Esophagus muscularis mucosa (tissue), 4 donors: ENCODE measurements at regions not wholly inside any gene's neighbourhood (a gene's known extent, or its start where the extent isn't known, plus 50 kb on each side); places are given as distances from the start of the nearest gene placed in this dataset.

Source experiments
- DNase-seq: peaks from one replicate; pipeline ENCODE4 v3.0.0-alpha.2; 2017; ENCODE audit errors: extremely low spot score
- H3K27ac ChIP-seq, 4 donors: fragments of 200-600 bp; sonication (generic); replicated peaks in 1 of 4; 1 replicate in 3 of 4; 2 replicates in 1 of 4; pipeline ENCODE4 v1.5.1; 2016 to 2019; ENCODE audit warnings: mild to moderate bottlenecking in 1 of 4
- H3K27me3 ChIP-seq, 4 donors: fragments of 200-600 bp; sonication (generic); one replicate each; pipeline versions ENCODE4 v1.5.1 to v1.6.0; 2016 to 2019
- H3K36me3 ChIP-seq, 4 donors: fragments of 200-600 bp; sonication (generic); one replicate each; pipeline ENCODE4 v1.5.1; 2016 to 2019
- H3K4me1 ChIP-seq, 4 donors: fragments of 200-600 bp; sonication (generic); one replicate each; pipeline ENCODE4 v1.5.1; 2016 to 2019
- H3K4me3 ChIP-seq, 4 donors: fragments of 200-600 bp; sonication (generic); 1 replicate in 2 of 4; 2 replicates in 2 of 4; pipeline ENCODE4 v1.5.1; 2016 to 2019; ENCODE audit warnings: mild to moderate bottlenecking in 4 of 4, moderate library complexity in 1 of 4
- H3K9me3 ChIP-seq, 4 donors: fragments of 200-600 bp; sonication (generic); 1 replicate in 3 of 4; 2 replicates in 1 of 4; pipeline ENCODE4 v1.5.1; 2016 to 2019
- EP300 ChIP-seq: sonication (generic); formaldehyde crosslinking; IDR thresholded peaks from one replicate; pipeline ENCODE4 v1.6.1; 2017; ENCODE audit warnings: antibody characterized with exemption
- POLR2A ChIP-seq: fragments of 450-650 bp; IDR thresholded peaks from one replicate; pipeline ENCODE4 v1.6.1; 2017; ENCODE audit warnings: antibody characterized with exemption, moderate library complexity, mild to moderate bottlenecking, low read depth
- POLR2AphosphoS5 ChIP-seq, 2 donors: sonication (generic); formaldehyde crosslinking; IDR thresholded peaks; one replicate each; pipeline ENCODE4 v1.6.1; 2017; ENCODE audit warnings: antibody characterized with exemption in 2 of 2
- WGBS: methylation state at CpG from one replicate; pipeline ENCODE4 v1.1.5; 2018; 5-methylcytosine and 5-hydroxymethylcytosine counted together
- intact Hi-C: fragments of 100-400 bp; cut with DNase I; formaldehyde crosslinking; loops from one replicate; pipeline ENCODE4 v1.15.1; 2023
- TF ChIP-seq, protein P1 (sequence below), 3 experiments: fragments of 200-600 bp in 2 of 3; fragments of 450-650 bp in 1 of 3; sonication (generic) in 2 of 3; IDR thresholded peaks; one replicate each; pipeline ENCODE4 v1.5.1; 2017 to 2019; ENCODE audit warnings: antibody characterized with exemption in 3 of 3, mild to moderate bottlenecking in 2 of 3, moderate library complexity in 1 of 3

DNA sequence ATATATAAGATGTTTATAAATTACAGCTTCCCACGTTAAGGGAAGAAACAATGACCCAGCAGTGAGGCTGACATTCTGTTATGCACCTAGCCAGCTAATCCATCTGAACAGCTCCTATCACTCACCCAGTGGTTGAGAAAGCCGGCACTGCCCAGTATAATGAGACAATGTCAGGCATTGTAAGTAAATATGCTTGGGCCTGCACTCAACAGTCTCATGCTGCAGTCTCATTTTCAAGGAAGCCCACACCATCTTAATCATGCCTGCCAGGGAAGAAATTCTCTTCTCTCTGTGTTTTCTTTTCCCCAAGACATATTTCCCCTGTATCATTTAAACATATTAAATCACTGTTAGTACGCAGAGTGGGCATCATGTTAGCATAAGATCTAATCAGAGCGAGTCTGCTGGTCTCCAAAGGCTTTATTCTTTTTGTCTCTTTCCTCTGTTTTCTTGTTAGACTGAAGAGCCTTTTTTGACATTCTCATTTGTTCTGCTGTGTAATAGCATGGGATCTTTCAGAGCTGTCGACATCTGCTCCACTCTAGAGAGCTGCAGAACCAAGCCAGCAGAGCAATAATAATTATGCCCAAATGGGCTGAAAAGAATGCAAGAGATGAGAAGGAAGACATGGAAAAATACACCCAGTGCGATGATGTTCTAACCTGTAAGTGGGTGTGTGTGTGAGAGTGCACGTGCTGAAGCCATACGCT, 67.6 kb upstream of the SLC22A15 start:
- intact Hi-C loops, result no loop called here
- peaks cover 0 to 5% (median 0%) of the 10 kb centered on the region in 4 donors for H3K27me3 ChIP-seq
- TF ChIP-seq POLR2AphosphoS5 (IDR thresholded peaks at IDR 0.05) (no peak), EP300 (no peak), POLR2A (no peak)
- TF ChIP-seq, protein P1, sequence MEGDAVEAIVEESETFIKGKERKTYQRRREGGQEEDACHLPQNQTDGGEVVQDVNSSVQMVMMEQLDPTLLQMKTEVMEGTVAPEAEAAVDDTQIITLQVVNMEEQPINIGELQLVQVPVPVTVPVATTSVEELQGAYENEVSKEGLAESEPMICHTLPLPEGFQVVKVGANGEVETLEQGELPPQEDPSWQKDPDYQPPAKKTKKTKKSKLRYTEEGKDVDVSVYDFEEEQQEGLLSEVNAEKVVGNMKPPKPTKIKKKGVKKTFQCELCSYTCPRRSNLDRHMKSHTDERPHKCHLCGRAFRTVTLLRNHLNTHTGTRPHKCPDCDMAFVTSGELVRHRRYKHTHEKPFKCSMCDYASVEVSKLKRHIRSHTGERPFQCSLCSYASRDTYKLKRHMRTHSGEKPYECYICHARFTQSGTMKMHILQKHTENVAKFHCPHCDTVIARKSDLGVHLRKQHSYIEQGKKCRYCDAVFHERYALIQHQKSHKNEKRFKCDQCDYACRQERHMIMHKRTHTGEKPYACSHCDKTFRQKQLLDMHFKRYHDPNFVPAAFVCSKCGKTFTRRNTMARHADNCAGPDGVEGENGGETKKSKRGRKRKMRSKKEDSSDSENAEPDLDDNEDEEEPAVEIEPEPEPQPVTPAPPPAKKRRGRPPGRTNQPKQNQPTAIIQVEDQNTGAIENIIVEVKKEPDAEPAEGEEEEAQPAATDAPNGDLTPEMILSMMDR (IDR thresholded peaks at IDR 0.05), result no peak
- no peaks in the 10 kb centered on the region for H3K4me1 ChIP-seq
- no peak overlapping the region for H3K27ac ChIP-seq
- H3K9me3 ChIP-seq, result no peaks in the 10 kb centered on the region
- no peaks in the 10 kb centered on the region for H3K36me3 ChIP-seq
- no peak for DNase-seq
- 63% methylated on average over 8 of the region's 8 CpGs for WGBS
- H3K4me3 ChIP-seq, result no peak overlapping the region

DNA sequence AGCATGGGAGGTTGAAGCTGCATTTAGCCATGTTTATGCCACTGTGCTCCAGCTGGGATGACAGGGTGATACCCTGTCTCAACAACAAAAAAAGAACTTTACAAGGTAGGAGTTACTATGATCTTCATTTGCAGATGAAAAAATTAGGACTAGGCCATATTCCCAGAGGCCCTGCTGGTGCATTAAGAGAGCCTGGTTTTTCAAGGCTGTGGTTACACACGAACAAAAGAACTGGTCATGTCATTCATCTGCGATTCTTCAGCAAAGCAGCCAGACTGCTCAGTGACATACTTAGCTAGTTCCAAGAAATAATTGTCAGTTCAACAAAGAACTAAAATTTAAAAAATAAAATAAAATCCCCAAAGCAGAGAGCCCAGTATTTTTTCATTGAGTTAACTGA, 66.1 kb upstream of the SLC22A15 start:
- H3K27me3 ChIP-seq, result peaks cover 0 to 5% (median 0%) of the 10 kb centered on the region in 4 donors
- no peaks in the 10 kb centered on the region for H3K4me1 ChIP-seq
- no peak for DNase-seq
- H3K27ac ChIP-seq, result no peak overlapping the region
- no peaks in the 10 kb centered on the region for H3K9me3 ChIP-seq
- H3K4me3 ChIP-seq, result no peak overlapping the region
- no peak for TF ChIP-seq POLR2A
- TF ChIP-seq EP300, result no peak
- TF ChIP-seq POLR2AphosphoS5 (IDR thresholded peaks at IDR 0.05), result no peak
- TF ChIP-seq, protein P1 (IDR thresholded peaks at IDR 0.05), result no peak
- intact Hi-C loops, result no loop called here
- WGBS, result 75% methylated on average over 2 of the region's 2 CpGs
- H3K36me3 ChIP-seq, result no peaks in the 10 kb centered on the region

DNA sequence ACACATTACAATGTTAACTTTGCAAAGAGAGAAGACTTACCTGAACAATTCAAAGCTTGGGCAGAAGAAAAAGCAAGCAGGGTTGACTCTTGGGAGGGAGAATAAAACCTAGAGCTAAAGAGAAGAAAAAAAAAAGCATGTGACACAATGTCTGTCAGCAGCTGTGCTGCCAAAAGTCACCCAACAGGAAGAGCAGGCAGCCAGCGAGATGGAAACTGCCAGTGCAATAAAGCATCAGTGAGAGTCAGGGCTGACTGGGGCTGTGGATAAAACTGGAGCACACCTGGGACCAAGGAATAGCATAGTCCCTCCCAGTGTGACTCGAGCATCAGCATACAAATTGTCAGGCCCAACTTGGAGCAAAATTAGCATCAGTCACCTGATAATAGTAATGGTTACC, 65.0 kb upstream of the SLC22A15 start:
- H3K4me1 ChIP-seq, result no peaks in the 10 kb centered on the region
- no peaks in the 10 kb centered on the region for H3K9me3 ChIP-seq
- DNase-seq, result no peak
- intact Hi-C loops, result no loop called here
- H3K27ac ChIP-seq, result no peak overlapping the region
- no peak overlapping the region for H3K4me3 ChIP-seq
- H3K36me3 ChIP-seq, result no peaks in the 10 kb centered on the region
- WGBS, result 52% methylated on average over 2 of the region's 2 CpGs
- no peaks in the 10 kb centered on the region for H3K27me3 ChIP-seq
- TF ChIP-seq EP300, result no peak
- no peak for TF ChIP-seq POLR2AphosphoS5 (IDR thresholded peaks at IDR 0.05)
- no peak for TF ChIP-seq POLR2A
- TF ChIP-seq, protein P1 (IDR thresholded peaks at IDR 0.05), result no peak

DNA sequence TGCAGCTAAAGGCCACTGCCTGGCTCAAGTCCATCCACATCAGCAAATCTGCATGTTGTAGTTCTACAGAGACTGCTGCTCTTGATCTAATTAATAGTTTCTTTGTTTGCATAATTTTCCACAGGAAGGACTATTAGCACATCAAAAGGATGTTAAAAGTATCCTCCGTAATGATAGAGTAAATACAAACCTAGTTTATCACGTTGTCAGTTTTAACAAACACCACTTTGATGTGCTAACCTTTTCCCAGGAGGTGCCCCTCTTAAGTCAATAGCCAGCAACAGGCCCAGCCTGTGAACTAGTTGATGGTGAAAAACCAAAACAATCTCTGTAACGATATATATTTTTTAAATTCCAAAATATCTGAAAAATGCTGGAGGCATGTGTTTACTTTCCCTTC, 64.2 kb upstream of the SLC22A15 start:
- DNase-seq, result no peak
- Histone ChIP-seq H3K9me3 (no peaks in the 10 kb centered on the region), H3K4me1 (no peaks in the 10 kb centered on the region), H3K27me3 (no peaks in the 10 kb centered on the region), H3K4me3 (no peak overlapping the region), H3K27ac (no peak overlapping the region), H3K36me3 (no peaks in the 10 kb centered on the region)
- TF ChIP-seq, protein P1 (IDR thresholded peaks at IDR 0.05), result no peak
- no peak for TF ChIP-seq POLR2A
- no peak for TF ChIP-seq EP300
- TF ChIP-seq POLR2AphosphoS5 (IDR thresholded peaks at IDR 0.05), result no peak
- WGBS, result 34% methylated on average over 3 of the region's 3 CpGs
- intact Hi-C loops, result no loop called here

DNA sequence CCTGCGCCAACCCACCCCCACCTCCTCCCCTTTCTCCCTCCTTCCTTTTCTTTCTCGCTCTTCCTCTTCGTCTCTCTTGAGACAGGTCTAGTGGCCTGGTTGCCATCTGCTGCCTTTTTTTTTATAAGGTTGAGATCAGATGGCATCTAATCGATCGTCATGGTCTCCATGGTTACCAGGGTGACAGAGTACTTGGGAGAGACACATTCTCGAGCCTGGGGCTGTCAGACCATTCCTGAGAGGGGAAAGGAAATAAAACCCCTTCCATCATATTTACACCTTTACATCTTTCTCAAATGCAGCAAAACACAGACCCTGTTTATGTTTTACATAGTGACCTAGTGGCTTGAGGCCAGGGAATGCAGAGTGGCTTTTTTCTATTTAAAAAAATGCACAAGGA, 53.5 kb upstream of the SLC22A15 start:
- TF ChIP-seq POLR2AphosphoS5 (IDR thresholded peaks at IDR 0.05) (no peak), EP300 (no peak), POLR2A (no peak)
- TF ChIP-seq, protein P1 (IDR thresholded peaks at IDR 0.05), result no peak
- 55% methylated on average over 6 of the region's 6 CpGs for WGBS
- Histone ChIP-seq H3K4me1 (no peaks in the 10 kb centered on the region), H3K27me3 (no peaks in the 10 kb centered on the region), H3K36me3 (no peaks in the 10 kb centered on the region), H3K9me3 (no peaks in the 10 kb centered on the region), H3K27ac (no peak overlapping the region), H3K4me3 (no peak overlapping the region)
- no peak for DNase-seq
- intact Hi-C loops, result no loop called here
